ENCODE measurements at regions not wholly inside any gene's neighbourhood (a gene's known extent, or its start where the extent isn't known, plus 50 kb on each side); places are given as distances from the start of the nearest gene placed in this dataset.

DNA sequence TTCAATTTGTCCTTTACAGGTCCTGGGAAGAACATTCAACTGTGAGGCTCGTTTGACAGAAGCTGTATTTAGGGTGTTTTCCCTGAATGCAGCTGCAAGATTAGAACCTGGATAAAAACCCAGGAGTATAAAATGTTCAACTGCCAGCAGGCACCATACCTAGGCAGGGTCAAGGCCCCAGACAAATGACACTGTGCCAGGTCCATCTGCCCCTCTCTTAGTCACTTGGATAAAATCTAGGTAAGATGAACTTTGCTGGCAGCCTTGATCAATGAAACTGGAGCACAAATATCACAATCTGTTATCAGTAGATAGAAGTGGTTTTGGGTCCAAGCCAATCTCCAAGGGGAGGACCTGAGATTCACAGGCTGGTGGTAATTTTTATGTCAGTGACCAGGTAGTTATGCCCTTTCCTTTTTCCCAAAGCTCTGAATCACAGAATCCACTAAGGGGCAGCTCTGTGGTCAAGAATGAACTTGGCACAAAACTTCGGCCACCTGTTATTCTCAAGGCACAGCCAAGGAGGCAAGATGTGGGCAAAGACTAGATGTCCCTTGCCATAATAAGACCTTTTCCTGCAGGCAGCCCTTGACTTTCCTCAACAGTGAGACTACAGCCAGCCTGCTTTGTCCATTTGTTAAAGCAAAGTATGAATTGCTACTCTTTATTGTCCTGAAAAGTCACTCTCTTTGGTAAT lies 501.0 kb downstream of the PPARGC1A start:
- no peak for DNase-seq

DNA sequence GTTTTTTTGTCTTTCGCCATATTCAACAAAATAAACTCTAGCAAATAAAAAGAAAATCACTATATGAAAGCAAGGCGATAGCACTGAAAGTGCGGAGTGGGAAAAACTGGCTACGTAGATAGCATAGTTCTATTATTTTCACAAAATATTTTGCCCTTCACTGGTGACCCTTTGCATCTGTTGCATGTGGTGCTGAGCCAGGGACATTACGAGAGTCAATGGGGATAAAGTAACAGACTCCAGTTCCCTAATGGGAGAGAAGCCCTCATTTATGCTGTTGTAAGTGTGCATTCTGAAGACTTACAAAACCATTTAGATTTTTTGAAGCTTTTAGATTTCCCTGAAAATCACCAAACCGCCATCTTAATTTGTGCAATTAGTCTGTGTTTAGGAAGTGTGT lies 501.6 kb downstream of the PPARGC1A start:
- DNase-seq: no peak

DNA sequence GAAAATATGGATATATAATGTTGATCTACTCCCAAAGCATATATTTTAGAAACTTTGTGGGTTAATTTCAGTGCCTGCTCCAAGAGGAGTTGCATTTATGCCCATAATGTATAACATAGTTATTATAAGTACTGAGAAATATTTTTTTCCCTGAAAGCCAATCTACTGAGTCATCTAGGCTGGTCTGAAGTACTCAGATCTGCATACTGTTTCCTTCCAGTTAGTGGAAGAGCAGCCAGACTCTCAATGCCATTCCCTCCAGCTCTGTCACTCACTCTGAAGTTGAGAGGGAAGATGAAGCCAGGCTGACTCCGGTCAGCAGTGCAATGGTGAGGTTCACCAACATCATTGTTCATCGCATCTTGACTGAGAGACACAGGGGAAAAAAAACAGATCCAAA lies 505.1 kb downstream of the PPARGC1A start:
- DNase-seq: no peak

DNA sequence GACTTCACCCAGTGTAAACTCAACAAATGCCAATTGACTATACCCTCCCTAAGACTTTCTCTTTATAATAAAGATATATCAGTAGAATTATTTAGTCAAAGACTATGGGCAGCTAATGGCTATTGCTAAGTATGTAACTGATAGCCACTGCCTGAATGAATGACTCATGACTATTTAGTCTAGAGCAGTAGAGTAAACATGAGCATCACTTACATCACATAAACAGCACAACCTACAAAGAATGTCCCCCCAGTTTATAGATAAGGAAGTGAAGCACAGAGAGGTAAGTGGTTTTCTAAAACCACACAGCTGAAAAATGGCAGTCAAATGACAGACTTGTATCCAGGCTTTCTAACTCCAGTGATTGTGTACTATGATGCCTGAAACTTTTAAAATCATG lies 507.0 kb downstream of the PPARGC1A start:
- DNase-seq: no peak

DNA sequence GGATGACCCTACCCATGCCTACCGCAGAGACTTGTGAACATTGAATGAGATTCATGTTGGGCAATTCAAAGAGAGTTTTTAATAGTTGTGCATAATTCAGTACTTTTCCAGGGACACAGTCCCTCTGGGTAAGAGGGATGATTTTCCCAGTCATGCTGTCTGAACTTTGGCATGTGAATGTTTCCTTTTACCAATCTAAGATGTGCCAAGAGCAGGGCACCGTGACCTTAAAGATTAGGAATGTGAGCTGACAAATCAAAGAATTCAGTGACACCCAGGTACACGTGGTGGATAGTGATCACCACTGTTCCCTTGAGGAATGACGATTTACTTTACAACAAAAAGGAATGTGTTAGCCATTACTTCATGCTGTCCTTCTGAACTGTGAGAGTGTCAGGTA lies 515.6 kb downstream of the PPARGC1A start:
- no peak for DNase-seq

DNA sequence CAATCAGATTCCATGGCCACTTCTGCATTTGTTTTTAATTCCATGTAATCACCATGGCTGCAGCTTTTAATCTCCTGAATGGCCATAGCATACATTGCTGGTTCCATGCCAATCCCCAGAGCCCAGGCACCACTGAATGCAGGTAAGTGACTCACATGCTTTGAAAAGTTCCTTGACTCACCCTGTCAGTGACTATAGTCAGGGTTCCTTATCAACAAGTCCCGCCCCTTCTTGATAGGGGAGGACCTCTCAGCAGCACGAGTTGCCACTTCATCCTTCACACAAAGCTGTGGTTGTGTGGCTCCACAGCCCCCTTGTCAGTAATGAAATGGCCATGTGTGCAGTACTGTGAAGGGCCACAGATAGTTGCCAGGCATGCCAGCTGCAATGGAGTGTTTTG lies 516.6 kb downstream of the PPARGC1A start:
- peak; percentile 15 for DNase-seq

DNA sequence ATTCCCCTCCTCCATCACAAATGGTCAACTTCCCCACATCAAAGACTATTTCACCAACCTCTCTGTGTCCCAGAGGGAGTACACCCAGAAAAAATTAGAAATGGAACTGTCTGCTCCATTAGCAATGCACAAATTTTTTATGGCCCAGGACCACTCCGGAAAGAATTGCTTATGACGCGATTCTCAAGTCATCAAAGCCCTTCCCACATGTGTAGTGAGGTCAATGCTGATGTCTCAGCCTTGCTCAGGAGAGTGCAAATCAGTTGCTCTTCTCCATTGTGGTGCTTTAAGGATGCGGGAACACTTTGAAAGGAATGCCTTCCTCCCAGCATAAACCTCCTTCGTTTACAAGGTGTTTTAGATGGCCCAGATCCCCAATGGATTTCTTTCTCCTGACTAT lies 518.3 kb downstream of the PPARGC1A start:
- DNase-seq: no peak

DNA sequence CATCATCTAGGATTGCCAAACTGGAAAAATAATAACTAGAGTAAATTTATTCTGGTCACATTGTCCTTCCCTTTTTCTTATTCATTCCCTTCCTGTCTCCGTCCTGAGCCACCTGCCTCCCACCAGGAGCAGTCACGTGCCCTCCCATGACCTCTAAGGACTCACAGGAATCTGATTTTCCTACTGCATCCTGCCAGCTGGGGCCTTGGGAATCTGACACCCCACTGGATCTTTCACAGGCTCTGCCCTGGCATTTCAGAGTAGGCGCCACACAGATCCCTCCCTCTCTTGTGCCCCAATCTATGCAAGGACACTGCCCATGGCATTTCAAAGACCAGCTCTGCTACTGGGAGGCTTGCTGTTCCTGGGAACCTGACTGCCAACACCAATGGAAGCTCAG lies 520.5 kb downstream of the PPARGC1A start:
- DNase-seq: no peak

DNA sequence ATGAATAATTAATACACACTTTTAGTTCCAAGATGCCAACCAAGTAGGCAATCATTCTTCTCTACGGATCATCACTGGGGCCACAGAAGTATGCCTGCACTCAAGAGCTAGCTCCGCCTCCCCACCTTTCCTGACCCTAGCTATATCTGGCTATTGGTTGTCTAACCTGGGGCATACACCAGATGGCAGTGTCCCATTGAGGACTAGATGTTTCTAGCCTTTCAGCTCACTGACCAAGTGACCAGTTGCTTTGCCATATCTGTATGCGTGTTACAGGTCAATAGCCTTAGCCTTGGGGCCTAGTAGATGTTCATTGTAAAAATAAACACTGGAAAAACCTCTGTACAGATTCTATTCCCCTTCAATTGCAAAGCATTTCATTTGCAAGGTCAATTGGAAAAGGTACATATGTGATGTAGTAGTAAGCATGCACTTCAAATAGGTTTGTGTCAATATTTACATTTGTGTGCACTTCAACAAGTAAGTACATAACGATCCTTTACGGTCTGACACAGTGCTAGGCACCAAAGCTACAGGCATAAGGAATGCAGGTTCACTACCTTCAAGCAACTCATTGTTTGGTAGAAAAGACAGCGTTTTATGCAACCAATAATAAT lies 521.7 kb downstream of the PPARGC1A start:
- peak; percentile 57 for DNase-seq

DNA sequence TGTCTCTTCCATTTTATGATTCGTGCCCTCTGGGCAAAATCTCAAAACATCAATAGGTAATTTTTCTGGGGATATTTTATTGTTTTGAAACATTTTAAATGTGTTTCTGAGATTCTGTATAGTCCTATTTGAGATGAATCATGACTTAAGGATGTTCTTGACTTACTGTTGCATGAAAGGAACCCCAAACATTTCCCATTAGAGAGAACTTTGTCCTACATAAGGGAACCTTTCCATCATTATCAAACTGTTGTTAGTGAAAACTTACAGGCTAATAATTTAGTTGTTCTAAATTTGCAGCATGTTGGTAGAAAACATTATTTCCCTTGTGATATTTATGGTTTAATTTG lies 523.3 kb downstream of the PPARGC1A start:
- DNase-seq: no peak

DNA sequence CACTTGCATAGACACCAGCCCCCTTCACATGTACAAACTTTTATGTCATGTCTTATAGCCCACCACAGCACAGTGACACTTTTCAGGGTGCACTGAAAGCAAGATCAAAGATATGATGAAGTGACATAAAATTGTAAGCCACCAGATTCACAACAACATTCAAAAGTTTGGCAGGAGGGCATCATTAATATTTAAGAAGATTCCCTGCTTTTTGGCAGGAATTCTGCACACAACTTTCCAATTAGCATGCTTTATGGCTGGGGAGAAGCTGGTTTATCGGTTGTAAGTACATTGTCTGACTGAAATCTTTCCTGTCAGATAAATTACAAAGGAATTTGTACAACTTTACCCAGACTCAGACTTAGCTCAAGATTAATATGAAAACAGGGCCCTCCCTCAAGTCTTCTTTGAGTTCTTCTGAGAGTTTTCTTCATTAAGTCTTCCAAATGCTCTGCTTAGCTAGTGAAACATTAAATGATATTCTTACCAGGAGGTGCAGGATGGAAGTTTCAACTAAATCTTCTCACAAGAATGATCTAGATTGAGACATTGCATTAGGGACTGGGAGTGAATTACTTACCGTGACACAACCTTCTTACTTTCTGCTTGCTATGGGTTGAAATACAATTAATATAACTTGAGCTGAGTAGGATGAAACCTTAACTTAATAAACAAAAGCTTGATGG lies 523.8 kb downstream of the PPARGC1A start:
- no peak for DNase-seq

DNA sequence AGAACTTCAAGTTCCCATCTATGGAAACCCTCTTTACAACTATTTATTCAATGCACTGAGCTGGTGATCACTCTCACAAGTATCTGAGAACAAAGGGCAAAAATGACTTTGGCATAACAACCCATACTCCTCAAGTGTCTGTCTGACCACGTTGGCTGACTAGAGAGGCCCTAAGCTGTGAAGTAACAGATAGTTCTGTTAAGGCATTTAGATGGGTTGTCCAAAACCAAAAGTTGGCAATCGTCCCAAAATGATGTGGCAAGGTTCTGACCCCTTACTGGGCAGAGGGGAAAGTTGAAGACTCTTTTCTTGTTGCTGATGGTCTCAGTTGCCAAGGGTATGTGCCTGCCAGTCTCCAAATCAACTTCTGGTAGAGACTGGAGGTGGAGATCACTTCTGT lies 524.8 kb downstream of the PPARGC1A start:
- DNase-seq: no peak

DNA sequence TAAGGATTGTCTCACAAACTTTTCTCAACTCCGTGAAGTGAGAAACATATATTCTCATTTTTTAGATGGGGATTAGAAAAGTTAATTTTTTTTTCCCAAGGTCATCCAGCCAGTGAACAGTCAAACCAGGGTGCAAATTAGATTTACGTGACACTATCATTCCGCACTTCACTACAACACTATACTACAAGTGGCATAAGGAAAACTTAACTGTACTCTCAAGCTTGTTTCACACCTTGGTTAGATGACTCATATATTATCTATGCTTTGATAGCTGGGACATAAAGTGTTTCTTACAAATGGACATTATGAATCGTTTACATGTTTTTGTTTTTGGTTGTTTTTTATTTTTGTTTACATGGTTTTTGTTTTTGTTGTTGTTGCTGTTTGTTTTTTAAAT lies 525.7 kb downstream of the PPARGC1A start:
- DNase-seq: no peak

DNA sequence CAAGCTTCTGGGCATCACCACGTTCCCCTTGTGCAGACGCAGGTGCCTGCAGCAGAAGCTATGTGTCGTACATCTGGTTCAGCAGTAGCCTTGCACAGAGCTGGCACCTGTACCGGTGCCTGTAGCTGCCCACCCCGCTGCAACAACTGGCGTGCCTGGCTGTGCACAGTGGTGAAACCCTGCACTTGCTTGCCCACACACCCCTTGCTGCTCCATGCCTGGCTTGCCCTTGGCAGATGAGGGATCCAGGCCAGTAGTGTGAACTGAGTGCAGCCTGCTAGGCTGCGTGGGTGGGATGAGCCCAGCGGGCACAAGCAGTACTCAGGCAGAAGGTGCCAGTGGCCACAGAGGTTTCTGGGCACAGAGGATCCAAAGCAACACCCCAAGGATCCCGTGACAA lies 528.4 kb downstream of the PPARGC1A start:
- DNase-seq: no peak

DNA sequence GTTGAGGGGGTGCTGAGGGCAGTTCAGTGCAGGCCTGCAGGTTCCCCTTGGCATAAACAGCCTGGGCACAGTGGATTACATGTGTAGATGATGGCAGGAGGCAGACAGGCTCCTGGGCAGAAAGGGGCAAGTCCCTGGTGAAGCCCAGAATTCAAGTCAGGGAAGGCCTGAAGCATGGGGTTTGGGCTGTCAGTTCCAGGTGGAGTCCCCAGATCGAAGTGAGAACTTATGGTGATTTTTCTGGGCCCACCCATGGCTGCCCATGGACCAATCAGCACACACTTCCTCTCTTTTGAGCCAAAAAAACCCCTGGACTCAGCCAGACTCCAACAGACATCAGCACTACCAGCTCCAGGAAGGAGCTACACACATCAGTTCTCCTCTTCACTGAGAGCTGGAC lies 529.1 kb downstream of the PPARGC1A start:
- DNase-seq: no peak

DNA sequence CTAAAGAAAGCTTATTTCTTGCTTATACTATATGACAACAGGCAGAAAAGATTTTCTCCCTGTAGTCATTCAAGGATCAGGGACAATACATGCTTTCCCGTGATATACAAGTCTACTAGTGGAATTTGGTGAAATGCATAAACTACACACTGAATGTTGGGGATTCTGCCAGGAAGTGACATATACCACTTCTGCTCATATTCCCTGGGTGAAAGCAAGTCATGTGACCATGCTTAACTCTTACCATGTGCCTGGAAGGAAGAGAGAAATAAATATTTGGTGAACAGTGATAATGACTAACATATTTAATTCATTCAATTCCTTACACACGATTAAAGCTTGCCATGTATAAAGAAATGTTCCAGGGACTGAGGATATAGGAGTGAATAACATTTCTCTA lies 534.6 kb downstream of the PPARGC1A start:
- no peak for DNase-seq

DNA sequence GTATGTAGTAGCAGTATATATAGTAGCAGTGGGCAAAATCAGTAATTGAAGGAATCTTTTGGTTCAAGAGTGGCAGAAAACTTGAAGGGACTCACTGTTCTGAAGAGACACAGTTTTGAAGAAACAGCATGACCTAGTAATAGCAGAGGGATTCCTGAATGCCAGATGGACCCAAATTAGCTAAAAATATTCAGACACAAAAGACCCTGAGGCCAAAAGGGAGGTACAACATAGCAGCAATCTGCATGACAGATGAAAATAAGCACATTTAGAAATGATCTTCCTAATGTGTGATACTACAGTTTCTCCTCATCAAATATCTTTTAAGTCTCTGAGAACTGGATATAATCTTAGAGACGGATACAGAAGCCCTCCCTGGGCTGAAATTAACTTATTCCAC lies 536.6 kb downstream of the PPARGC1A start:
- DNase-seq: no peak

DNA sequence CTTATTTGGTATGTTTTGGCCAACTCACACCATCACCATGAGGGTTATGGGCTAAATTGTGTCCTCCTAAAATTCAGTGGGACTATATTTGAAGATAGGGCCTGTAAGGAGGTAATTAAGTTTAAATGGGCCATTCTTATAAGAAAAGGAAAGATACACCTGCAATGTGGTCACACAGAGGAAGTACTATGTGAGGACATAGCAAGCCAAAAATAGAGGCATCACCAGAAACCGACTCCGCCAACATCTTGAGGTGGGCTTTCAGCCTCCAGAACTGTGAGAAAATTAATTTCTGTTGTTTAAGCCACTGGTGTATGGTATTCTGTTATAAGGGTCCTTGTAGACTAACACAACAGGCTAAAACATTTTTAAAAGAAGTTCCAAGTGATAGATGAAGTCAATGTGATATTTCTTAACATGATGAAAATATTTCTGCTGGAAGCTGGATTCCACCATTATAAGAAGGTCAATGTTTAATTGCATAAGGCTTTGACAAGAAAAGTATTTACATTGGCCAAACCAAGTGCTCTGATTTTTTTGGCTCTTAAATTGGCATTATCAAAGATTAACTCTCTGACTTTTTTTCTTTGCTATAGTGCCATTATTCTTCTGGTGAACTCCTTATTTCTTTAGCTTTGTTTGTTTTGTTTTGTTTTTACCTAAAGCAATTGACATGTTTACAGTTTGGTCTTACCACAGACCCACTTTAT lies 540.9 kb downstream of the PPARGC1A start:
- DNase-seq: no peak

DNA sequence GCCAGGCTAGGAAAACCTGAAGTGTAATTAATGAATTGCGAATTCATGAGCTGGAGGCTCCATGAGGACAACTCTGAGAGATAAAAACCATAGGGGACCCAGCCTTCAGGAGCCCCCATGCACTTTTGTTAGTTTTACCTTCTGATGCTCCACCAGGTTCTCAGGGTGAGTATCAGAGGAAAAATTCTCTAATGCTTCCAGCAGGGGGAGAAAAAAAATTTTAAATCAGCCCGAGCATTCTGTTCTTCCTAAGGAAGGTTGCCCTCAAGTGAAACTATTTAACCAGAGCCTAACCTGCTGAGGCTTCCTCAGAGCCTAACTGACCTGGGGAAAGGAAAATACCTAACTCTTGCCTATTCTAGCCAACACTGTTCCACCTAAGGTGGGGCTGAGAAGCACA lies 552.6 kb downstream of the PPARGC1A start:
- no peak for DNase-seq

DNA sequence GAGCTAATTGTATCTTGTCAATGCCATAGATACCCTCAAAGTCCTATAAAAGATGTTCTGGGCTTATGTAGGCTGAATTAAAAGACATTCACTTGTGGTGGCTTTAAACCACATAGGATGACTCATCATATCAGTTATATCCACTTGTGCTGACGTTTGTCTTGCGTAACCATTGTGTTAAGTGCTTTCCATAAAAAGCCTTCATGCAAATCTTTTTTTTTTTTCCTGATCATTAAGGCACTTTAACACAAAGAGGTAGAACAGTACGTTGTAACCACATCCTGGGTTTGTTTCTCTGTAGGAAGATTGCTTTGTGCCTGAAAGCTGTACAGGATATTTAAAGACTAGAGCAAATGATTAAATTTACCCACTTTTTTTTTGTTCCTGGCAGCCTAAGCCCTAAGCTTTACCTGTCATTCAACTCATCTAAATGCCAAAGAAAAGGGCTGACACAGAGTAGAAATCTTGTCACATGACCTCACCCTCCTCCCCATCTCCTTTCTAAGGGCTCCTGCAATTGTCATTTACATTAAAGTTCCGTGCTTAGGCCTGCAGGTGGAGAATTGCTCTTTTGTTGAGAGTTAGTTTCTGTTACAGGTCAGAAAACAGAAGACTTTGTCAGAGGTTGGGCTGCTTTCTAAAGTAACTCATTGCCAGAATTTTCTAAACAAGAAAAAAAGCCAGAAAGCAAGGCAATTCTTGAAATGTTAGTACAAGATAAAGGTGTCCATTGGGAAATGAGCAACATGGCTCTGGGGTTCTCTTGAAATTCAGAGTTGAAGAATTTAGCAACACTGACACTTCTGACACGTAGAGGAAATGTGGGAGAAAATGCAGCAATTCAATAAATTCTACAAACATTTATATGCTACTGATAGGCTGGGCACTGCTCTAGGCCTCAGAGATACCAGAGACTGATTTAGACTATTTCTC lies 555.6 kb downstream of the PPARGC1A start:
- peak; percentile 70 for DNase-seq

DNA sequence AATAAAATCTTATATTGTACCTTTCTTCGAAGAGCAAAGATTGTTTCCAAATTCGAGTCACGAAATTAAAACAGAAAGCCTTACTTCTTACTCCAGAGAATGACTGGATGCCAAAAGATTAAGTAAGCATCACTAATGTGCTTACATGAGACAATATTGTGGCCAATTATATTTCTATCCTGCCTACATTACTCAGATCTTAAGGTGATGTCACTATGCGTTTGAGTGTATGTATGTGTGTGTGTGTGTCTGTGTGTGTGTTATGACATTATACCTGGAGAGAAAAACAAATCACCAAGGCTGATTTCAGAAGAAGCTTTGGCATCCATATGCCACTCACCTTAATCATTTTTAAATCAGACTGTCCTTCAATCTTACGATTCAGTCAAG lies 556.3 kb downstream of the PPARGC1A start:
- no peak for DNase-seq

DNA sequence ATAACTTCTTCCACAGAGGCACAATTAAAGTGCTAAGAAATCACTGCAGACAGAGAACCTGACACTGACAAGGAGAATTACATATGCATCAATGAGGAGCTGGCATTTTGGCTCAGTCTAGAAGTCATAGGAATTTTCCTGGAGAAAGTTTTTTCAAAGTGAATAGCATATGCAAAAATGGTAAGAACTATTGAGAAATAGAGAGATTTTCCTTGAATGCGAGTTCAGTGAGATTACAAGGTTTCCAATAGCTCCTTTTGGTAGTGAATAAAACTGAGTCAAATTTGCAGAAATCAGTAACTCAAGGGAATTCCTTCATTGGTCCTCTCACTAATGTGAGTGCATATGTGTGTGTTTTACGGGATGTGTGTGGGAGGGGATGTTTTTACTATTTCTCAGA lies 557.5 kb downstream of the PPARGC1A start:
- no peak for DNase-seq

DNA sequence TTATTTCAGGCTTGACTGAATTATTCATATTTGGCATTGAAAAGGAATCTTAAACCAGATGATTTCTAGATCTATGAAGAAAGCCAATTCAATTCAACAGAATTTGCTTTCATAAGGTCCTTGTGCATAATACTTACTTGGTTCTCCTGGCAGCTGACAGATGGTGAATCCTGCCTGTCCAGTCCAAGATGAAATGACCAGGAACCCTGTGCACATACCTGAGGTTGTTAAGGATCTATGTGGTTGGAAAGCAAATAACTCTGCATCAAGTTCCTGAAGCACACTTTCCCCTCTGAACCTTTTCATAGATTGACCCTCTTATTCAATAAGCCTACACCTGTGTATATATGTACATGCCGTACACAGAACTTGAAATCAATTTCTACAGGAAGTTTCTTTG lies 562.7 kb downstream of the PPARGC1A start:
- no peak for DNase-seq

Measured in NCI-H345 (cell line).